ENCODE measurements at regions not wholly inside any gene's neighbourhood (a gene's known extent, or its start where the extent isn't known, plus 50 kb on each side); places are given as distances from the start of the nearest gene placed in this dataset.

DNA sequence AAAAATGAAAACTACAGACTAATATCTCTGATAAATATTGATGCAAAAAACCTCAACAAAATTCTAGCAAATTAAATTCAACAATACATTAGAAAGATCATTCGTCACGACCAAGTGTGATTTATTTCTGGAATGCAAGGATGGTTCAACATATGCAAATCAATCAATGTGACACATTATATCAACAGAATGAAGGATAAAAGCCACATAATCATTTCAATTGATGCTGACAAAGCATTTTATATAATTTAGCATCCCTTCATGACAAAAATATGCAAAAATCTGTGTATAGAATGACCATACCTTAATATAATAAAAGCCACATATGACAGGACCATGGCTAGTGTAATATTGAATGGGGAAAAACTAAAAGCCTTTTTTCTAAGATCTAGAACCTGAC is 457.2 kb upstream of the SPANXN1 start:
- Mint-ChIP-seq H3K4me3 (no peak overlapping the region), H3K9me3 (peaks cover 21% of the 10 kb centered on the region), H3K27ac (no peak overlapping the region), H3K4me1 (ENCODE audit: unreplicated experiment) (no peaks in the 10 kb centered on the region), H3K27me3 (no peaks in the 10 kb centered on the region), H3K36me3 (no peaks in the 10 kb centered on the region)
- TF ChIP-seq, protein P1, sequence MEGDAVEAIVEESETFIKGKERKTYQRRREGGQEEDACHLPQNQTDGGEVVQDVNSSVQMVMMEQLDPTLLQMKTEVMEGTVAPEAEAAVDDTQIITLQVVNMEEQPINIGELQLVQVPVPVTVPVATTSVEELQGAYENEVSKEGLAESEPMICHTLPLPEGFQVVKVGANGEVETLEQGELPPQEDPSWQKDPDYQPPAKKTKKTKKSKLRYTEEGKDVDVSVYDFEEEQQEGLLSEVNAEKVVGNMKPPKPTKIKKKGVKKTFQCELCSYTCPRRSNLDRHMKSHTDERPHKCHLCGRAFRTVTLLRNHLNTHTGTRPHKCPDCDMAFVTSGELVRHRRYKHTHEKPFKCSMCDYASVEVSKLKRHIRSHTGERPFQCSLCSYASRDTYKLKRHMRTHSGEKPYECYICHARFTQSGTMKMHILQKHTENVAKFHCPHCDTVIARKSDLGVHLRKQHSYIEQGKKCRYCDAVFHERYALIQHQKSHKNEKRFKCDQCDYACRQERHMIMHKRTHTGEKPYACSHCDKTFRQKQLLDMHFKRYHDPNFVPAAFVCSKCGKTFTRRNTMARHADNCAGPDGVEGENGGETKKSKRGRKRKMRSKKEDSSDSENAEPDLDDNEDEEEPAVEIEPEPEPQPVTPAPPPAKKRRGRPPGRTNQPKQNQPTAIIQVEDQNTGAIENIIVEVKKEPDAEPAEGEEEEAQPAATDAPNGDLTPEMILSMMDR (conservative IDR thresholded peaks at IDR 0.05): no peak
- no peak for DNase-seq (ENCODE audit: extremely low spot score, unreplicated experiment)

DNA sequence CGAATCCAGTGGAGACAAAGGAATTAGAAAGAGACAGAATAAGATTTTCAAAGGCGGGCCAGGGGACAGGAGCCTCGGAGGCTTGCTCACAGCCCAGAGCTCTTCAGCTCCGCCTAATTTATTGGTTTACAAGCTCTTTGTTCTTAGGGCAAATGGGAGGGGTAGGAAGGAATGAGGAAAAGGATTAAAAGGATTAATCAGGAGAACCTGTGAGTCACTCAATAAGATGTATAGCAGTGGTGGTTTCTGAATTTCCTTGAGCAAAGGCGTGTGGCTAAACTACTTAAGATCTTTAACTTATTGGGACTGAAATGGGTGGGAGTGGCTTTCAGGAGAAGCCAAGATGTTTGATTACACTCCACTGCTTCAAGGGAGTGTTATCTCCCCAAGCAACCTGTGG is 456.0 kb upstream of the SPANXN1 start:
- no peak overlapping the region for H3K4me3 Mint-ChIP-seq
- no peaks in the 10 kb centered on the region for H3K36me3 Mint-ChIP-seq
- H3K4me1 Mint-ChIP-seq (ENCODE audit: unreplicated experiment): no peaks in the 10 kb centered on the region
- H3K9me3 Mint-ChIP-seq: peaks cover 13% of the 10 kb centered on the region
- TF ChIP-seq, protein P1 (conservative IDR thresholded peaks at IDR 0.05): no peak
- H3K27ac Mint-ChIP-seq: peak overlapping the region; percentile 29
- no peak for DNase-seq (ENCODE audit: extremely low spot score, unreplicated experiment)
- no peaks in the 10 kb centered on the region for H3K27me3 Mint-ChIP-seq

DNA sequence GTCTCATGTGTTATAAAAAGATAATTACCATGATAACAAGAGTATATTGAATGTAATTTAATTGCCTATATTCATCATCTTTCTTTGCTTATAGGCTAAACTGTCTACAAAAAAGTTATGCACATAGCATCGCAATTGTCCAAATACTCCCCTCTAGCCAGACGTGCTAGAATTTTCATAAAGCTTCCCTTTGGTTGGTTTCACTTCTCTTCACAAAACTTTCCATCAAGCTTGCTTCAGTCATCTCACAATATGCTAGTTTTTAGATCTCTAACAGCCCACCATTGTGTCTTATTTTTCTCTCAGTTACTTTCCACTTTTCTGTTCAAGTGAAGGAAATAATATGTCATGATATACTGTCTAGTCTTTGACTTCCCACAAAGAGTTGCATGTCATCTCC is 448.3 kb upstream of the SPANXN1 start:
- Mint-ChIP-seq H3K27ac (no peak overlapping the region), H3K9me3 (no peaks in the 10 kb centered on the region), H3K36me3 (no peaks in the 10 kb centered on the region), H3K27me3 (no peaks in the 10 kb centered on the region), H3K4me3 (no peak overlapping the region), H3K4me1 (ENCODE audit: unreplicated experiment) (no peaks in the 10 kb centered on the region)
- no peak for DNase-seq (ENCODE audit: extremely low spot score, unreplicated experiment)
- TF ChIP-seq, protein P1 (conservative IDR thresholded peaks at IDR 0.05): no peak

DNA sequence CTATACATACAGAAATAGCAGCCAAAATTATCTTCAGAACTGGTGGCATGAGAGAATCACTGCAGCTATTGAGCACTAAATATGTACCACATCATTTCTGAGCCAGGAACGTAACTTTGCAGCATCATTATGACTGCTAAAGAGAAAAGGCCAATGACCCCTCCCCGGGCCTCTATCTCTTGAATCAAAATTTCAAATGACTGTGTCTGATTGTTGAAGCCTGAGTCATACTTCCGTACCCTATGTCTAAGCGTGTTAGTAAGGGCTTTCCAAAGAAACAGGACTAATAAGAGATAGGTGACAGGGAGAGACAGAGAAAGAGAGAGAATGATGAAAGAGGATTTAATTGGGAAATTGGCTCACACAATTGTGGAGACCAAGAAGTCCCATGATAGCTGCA is 445.5 kb upstream of the SPANXN1 start:
- TF ChIP-seq, protein P1 (conservative IDR thresholded peaks at IDR 0.05): no peak
- no peaks in the 10 kb centered on the region for H3K9me3 Mint-ChIP-seq
- H3K36me3 Mint-ChIP-seq: no peaks in the 10 kb centered on the region
- no peak overlapping the region for H3K4me3 Mint-ChIP-seq
- no peaks in the 10 kb centered on the region for H3K4me1 Mint-ChIP-seq (ENCODE audit: unreplicated experiment)
- no peak overlapping the region for H3K27ac Mint-ChIP-seq
- DNase-seq (ENCODE audit: extremely low spot score, unreplicated experiment): no peak
- no peaks in the 10 kb centered on the region for H3K27me3 Mint-ChIP-seq

DNA sequence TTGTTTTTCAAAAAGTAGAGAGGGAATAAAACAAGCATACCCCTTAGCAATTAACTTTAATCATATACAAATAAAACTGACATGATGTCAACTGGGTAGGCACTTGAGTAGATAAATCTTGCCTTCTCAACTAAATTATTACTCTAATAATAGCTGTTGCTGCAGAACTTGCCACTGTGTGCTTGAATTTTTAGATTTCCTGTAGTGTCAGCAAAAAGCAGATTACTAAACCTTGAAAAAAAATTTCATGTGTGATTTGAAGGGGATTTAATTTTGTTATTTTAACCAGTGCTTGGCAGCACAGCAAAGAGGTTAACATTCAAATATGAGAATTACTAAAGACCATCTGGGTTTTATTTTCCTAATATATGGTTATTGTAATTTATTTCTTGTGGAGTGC is 438.3 kb upstream of the SPANXN1 start:
- TF ChIP-seq, protein P1 (conservative IDR thresholded peaks at IDR 0.05): no peak
- H3K4me1 Mint-ChIP-seq (ENCODE audit: unreplicated experiment): no peaks in the 10 kb centered on the region
- H3K4me3 Mint-ChIP-seq: no peak overlapping the region
- no peak overlapping the region for H3K27ac Mint-ChIP-seq
- no peaks in the 10 kb centered on the region for H3K27me3 Mint-ChIP-seq
- DNase-seq (ENCODE audit: extremely low spot score, unreplicated experiment): no peak
- H3K9me3 Mint-ChIP-seq: no peaks in the 10 kb centered on the region
- H3K36me3 Mint-ChIP-seq: no peaks in the 10 kb centered on the region

DNA sequence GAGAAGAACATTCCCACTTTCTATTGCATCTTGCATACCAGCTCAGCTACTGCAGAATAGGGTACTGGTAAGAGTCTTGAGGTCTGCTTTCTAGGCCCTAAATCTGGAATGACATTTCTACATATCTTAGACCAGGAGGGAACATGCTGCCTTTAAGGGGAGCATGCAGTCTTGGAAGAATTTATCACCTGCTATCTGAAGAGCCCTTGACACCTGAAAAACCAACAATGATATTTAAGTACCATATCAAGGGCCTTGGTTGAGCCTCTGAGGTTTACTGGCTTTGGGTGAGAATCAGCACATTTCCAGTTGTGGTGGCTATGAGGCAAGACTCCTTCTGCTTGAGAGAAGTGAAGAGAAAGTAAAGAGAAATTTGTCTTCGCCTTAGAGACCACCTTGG is 436.8 kb upstream of the SPANXN1 start:
- no peaks in the 10 kb centered on the region for H3K27me3 Mint-ChIP-seq
- no peak overlapping the region for H3K27ac Mint-ChIP-seq
- H3K36me3 Mint-ChIP-seq: no peaks in the 10 kb centered on the region
- H3K4me1 Mint-ChIP-seq (ENCODE audit: unreplicated experiment): no peaks in the 10 kb centered on the region
- no peak overlapping the region for H3K4me3 Mint-ChIP-seq
- no peaks in the 10 kb centered on the region for H3K9me3 Mint-ChIP-seq
- TF ChIP-seq, protein P1 (conservative IDR thresholded peaks at IDR 0.05): no peak
- no peak for DNase-seq (ENCODE audit: extremely low spot score, unreplicated experiment)
